Medulla oblongata (tissue), 1 donor: ENCODE measurements at regions not wholly inside any gene's neighbourhood (a gene's known extent, or its start where the extent isn't known, plus 50 kb on each side); places are given as distances from the start of the nearest gene placed in this dataset.
A peak's percentile ranks its signal among the peaks of the same experiment; 100 is the strongest.

Experiments used
- DNase-seq: peaks from one replicate; pipeline ENCODE4 v3.0.0-alpha.2; 2015; ENCODE audit errors: extremely low spot score

- DNase-seq, result no peak
Observed at GRCh38 chr15:29919380-29919881, 97.2 kb upstream of the TJP1 start.

DNA sequence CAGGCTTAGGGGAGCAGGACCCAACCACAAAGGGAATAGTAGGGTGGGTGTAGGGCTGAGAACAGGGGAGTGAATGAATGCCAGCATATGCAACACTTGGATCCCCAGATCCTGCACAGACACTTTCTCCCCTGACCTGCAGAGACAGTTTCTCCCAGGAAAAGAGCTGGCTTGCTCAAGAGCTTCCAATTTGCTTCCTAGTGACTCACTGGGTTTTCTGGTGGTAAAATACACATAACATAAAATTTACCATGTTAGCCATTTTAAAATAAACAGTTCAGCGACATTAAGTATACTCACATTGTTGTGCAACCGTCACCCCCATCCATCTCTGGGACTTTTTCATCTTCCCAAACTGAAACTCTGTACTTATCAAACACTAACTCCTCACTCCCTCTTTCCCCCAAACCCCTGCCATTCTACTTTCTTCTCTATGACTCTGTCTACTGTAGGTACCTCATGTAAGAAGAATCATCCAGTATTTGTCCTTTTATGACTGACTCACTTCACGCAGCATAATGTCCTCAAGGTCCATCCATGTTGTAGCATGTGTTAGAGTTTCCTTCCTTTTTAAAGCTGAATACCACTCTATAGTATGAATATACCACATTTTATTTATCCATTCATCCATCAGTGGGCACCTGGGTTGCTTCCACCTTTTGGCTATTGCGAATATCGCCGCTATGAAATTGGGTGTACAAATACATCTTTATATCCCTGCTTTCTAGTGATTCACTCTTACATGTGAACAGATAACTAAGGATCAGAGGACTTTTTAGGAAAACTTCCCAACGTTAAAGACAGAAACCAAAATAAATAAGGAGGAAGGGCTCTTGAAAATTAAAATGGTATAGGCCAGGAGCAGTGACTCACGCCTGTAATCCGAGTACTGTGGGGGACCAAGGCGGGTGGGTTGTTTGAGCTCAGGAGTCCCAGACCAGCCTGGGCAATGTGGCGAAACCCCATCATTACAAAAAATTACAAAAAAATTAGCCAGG, 95.6 kb upstream of the TJP1 start:
- no peak for DNase-seq

GRCh38 chr15:29914511-29914926, 92.3 kb upstream of the TJP1 start:
- DNase-seq, result no peak

DNA sequence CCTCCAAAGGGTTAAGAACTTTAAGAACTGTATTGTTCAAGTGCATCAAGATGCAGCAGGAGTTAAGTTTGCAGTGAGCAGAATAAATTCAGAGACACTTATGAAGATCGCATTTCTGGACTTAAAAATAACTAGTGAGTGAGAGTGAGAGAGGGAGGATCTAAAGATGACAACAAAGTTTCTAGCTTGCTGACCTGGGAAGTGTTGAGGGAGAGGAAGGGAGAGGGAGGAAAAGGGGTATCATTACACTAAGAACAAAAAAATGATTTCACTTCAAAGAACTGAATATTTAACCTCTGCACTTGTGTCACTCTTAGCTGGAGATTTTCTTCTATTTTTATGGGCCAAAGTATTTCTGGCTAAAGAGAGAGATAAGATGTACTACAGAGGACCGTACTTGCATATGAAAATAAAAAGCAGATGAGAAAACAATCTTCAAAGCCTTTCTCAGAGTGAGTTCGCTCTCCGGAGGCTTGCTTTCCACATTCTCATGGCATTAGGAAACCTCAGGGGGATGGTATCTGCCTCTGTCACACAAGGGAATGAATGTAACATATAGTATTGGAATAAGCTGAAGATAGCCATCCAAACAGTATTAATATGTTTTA, 91.4 kb upstream of the TJP1 start:
- no peak for DNase-seq

- no peak for DNase-seq
Observed at GRCh38 chr15:29911705-29912104, 89.4 kb upstream of the TJP1 start.

DNA sequence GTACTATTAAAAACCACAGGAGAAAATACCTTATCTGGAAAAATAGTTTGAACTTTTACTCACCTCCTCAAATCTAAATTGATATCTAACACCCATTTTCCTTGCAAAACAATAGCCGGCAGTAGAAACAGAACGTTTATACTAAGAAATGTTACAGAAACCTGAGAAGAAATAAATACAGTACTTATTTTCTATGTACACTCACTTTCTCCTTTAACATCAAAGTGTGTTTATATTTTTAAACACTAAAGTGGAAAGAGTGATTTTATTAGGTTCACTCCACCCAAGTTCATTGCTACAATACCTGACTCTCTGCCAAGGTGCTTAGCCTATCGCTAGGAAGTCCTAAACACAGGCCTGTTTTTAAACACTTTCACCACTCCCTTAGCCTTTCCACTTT, 87.8 kb upstream of the TJP1 start:
- DNase-seq, result no peak

DNA sequence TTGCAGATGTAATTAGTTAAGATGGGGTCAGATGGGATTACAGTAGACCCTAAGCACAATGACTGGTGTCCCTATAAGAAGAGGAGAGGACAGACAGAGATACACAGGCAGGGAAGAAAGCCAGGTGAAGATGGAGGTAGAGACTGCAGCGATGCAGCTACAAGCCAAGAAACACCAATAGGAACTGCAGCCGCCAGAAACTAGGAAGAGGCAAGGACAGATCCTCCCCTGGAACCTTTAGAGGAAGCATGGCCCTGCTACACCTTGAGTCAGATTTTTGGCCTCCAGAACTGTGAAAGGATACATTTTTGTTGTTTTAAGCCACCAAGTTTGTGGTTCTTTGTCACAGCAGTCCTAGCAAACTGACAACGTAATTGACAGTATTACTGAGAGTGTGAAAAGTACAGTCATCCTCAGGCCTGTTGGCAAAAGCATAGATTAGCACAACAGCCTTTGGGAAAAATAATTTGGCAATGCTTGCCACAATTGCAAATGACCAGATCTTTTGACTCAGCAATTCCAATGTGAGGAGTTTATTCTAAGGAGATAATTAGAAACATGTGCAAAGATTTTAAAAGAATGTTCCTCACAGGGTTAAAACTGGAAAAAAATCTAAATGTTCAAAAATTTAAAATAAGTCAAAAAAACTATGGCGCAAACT, 82.6 kb upstream of the TJP1 start:
- DNase-seq, result no peak

DNA sequence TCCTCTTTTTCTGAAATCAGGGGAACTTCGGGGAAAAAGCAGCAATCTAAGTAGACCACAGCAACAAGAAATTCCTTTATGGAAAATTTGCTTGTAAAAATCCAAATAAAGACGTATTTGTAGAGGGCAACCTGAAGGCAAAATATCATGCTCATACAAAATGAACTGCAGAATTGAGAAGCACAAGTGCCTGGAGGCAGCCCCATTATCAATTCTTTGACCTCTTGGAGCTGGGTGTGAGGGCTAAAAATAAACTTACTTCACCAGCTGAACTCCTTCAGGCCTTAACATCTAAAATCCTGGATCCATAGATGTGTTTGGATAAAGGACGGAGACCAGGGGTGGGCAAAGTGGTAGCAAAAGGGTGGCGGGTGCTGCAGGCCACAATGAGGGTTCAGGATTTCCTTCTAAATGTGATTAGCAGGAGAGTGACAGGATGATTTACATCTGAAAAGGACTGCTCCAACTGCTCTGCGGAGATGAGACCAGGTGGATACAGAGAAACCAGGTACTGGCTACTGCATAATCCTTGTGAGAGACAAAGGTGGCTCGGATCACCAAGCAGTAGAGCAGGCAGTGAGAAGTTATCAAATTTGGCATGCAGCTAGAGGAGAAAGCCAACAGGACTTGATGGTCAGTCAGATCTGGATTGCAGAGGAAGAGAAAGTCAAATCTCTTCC, 81.7 kb upstream of the TJP1 start:
- DNase-seq, result no peak

GRCh38 chr15:29903028-29903427, 80.8 kb upstream of the TJP1 start:
- DNase-seq, result no peak

DNA sequence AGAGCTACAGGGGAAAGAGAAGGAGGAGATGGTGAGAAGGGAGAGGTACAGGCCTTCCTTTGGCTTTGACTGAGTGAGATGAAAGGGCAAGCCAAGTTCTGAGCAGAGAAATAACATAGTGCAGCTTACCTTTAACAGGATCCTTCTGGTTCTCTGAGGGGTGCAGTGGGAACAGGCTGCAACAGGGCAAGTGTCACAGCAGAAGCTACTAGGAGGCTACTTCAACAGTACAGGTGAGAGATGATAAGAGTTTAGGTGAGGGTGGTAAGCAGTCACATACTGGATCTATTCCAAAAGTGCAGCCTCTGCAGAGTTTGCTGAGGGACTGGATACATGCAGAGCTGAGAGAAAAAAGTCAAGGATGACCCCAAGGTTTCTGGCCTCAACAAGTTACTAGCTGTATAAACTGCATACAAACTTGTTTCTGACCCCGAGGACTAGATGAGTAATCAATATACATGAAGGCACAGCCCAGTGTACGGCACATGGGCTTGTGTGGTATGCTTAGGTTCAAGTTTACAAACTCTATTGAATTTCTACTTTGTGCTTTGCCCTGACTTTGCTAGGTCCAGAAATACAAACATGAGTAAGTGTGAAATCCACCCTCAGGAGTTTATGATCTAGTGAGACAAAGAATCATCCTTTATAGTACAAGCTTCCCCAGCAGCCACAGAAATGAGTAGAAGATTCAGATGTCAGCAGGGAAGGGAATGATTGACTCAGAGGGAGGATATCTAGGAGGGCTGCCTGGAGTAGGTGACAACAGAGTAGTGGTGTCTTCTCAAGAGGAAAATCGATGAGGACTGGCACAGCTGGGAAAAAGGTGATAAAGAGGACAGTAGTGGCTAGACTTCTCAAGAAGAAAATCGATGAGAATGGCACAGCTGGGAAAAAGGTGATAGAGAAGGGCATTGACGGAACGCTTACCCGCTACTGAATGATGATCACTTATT, 78.2 kb upstream of the TJP1 start:
- DNase-seq, result no peak

DNA sequence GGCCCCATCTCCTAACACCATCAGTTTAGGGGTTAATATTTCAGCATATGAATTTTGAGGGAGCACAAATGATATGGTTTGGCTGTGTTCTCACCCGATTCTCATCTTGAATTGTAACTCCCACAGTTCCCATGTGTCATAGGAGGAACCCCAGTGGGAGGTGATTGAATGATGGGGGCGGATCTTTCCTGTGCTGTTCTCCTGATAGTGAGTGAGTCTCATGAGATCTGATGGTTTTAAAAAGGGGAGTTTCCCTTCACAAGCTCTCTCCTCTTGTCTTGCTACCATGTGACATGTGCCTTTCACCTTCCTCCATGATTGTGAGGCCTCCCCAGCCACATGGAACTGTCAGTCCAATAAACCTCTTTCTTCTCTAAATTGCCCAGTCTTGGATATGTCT, 73.8 kb upstream of the TJP1 start:
- no peak for DNase-seq

GRCh38 chr15:29891096-29891457, 68.8 kb upstream of the TJP1 start:
- DNase-seq, result no peak

GRCh38 chr15:29890336-29891095, 68.2 kb upstream of the TJP1 start:
- DNase-seq, result no peak

- DNase-seq, result no peak
Observed at GRCh38 chr15:29889542-29890329, 67.5 kb upstream of the TJP1 start.

DNA sequence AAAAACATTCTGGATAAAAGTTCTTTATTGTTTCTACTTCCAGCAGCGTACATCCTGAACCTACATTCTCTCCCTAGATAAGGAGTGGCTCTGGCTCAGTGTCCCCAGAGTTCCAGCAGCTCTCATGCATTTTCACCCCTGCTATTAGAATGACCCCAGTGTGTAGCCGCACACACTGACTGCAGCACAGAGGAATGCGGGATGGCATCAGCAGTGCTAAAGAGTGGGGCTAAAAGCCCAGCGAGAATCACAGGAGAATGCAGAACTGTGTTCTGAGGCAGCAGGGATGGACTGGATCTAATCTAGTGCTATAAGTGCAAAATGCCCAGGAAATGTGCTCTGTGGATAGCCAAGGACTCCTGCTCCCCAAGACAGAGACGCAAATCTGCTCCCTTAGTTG, 66.4 kb upstream of the TJP1 start:
- peak; percentile 81 for DNase-seq

DNA sequence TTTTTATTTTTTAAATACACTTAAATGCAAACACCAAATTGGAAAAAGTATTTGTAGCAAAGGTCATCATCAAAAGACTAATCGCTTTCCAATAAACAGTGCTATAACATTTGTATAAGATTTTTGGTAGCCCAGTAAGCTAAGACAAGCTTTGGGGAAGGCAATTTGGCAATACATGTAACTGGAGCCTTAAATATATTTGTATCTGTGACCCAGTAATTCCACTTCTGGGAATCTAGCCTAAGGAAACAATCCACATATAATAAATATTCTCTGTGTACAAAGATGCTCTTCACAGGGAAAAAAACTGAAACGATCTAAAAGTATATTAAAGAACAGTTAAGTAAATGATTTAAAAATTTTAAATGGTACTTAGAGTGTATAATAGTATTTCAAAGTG, 65.5 kb upstream of the TJP1 start:
- DNase-seq, result no peak

DNA sequence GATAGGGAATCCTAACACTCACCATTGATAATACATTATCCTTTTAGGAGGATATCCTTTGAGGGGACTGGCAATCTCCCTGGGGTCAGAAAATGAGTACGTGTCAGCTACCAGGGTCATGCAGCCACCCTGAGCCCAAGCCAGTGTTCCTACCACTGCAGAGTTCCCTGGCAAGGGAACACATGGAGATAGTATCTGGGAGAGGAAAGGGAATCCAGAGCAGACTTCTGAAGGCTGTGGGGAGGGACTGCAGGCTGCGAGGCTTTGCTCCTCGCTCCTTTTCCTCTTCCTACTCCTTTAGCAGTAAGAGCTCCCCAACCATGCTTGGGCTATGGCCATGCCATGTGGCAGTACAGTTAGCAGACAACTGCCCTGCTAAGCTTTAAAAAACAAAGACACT, 62.9 kb upstream of the TJP1 start:
- DNase-seq, result no peak

- DNase-seq, result no peak
Observed at GRCh38 chr15:29883126-29883525, 60.9 kb upstream of the TJP1 start.

DNA sequence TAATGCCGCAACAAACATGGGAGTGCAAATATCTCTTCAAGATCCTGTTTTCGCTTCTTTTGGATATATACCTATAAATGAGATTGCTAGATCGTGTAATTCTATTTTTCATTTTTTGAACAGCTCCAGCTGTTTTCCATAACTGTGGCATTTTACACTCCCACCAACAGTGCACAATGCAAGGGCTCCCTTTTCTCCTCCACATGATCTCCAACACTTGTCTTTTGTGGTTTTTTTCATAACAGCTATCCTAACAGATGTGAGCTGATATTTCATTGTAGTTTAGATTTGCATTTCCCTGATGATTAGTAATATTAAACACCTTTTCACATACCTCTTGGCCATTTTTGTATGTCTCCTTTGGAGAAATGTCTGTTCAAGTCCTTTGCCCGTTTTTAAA, 58.6 kb upstream of the TJP1 start:
- no peak for DNase-seq
